ENCODE measurements at regions not wholly inside any gene's neighbourhood (a gene's known extent, or its start where the extent isn't known, plus 50 kb on each side); places are given as distances from the start of the nearest gene placed in this dataset.

DNA sequence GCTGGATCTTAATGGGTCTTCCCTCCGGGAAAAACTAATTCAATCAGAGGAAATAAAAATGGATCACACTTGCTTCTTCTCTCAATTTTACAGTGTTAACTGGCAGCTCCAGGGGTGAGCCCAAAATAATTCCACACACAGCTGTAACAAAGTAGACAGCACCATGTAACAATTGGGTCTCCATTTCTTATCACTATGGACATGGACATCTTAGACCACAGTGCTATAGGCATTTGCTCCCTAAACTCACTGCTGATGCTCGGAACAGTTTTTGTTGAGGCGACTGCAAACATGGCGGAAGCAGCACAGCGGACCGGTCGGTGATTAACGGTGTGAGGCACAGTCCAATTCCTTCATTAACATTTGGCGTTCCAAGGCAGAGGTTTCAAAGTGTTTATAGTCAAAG lies 144.7 kb upstream of the NCK2 start:
- no peak overlapping the region for H3K27ac Mint-ChIP-seq
- POLR2A ChIA-PET, result no interaction called here

More for the DNA sequence above, 144.7 kb upstream of the NCK2 start:
- Mint-ChIP-seq H3K9me3 (peaks cover 3% of the 10 kb centered on the region; the same call in 1 of the 2 replicates), H3K27me3 (ENCODE audit: low read depth) (no peaks in the 10 kb centered on the region), H3K4me1 (peaks cover 24% of the 10 kb centered on the region), H3K4me3 (no peak overlapping the region), H3K36me3 (no peaks in the 10 kb centered on the region)
- no peak for TF ChIP-seq PRRX2 (CRISPR knock-in tag; IDR thresholded peaks at IDR 0.05)
- TF ChIP-seq, protein P1, sequence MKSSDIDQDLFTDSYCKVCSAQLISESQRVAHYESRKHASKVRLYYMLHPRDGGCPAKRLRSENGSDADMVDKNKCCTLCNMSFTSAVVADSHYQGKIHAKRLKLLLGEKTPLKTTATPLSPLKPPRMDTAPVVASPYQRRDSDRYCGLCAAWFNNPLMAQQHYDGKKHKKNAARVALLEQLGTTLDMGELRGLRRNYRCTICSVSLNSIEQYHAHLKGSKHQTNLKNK (CRISPR knock-in tag; IDR thresholded peaks at IDR 0.05), result no peak
- no peak for TF ChIP-seq ZNF512 (CRISPR knock-in tag; IDR thresholded peaks at IDR 0.05; ENCODE audit: borderline replicate concordance)
- TF ChIP-seq, protein P2, sequence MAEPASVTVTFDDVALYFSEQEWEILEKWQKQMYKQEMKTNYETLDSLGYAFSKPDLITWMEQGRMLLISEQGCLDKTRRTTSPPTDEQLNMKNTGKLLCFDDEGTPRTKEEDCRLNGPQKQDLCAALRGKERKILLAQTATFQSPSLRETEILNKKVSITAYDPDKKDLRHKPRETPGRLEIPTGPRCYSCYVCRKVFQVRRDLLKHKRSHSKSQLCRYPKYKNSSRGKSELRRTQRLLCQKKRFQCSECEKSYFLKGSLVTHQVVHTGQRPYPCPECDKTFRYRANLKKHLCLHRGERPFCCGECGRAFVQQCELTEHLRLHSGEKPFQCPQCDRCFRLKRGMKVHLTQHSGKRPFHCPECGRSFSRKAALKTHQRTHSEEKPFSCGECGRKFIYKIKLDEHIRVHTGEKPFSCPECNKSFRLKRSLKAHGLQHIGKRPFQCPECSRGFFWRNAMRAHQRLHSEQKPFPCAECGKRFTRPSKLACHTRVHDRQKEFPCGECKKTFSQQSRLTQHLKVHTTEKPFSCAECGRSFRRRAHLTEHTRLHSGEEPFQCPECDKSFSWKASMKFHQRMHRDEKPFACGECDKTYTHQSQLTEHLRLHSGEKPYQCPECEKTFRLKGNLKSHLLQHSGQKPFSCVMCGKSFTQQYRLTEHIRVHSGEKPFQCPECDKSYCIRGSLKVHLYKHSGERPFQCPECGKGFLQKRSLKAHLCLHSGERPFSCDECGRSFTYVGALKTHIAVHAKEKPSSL (CRISPR knock-in tag; conservative IDR thresholded peaks at IDR 0.05), result no peak
- TF ChIP-seq PRDM15 (CRISPR knock-in tag; IDR thresholded peaks at IDR 0.05), result no peak
- no peak for TF ChIP-seq CBFB (CRISPR knock-in tag; IDR thresholded peaks at IDR 0.05; ENCODE audit: low read depth)
- TF ChIP-seq SMAD4 (CRISPR knock-in tag; IDR thresholded peaks at IDR 0.05), result no peak
- TF ChIP-seq HMGA2 (CRISPR knock-in tag; IDR thresholded peaks at IDR 0.05), result no peak
- TF ChIP-seq ZNF138 (CRISPR knock-in tag; conservative IDR thresholded peaks at IDR 0.05), result no peak
- TF ChIP-seq ARID4B (CRISPR knock-in tag; IDR thresholded peaks at IDR 0.05; ENCODE audit: borderline replicate concordance), result no peak
- TF ChIP-seq ETV6 (CRISPR knock-in tag; IDR thresholded peaks at IDR 0.05), result no peak
- no peak for TF ChIP-seq AR (CRISPR knock-in tag; IDR thresholded peaks at IDR 0.05)
- TF ChIP-seq, protein P3, sequence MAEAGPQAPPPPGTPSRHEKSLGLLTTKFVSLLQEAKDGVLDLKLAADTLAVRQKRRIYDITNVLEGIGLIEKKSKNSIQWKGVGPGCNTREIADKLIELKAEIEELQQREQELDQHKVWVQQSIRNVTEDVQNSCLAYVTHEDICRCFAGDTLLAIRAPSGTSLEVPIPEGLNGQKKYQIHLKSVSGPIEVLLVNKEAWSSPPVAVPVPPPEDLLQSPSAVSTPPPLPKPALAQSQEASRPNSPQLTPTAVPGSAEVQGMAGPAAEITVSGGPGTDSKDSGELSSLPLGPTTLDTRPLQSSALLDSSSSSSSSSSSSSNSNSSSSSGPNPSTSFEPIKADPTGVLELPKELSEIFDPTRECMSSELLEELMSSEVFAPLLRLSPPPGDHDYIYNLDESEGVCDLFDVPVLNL (CRISPR knock-in tag; IDR thresholded peaks at IDR 0.05; ENCODE audit: borderline replicate concordance, low read depth), result no peak
- TF ChIP-seq NR2C2 (CRISPR knock-in tag; IDR thresholded peaks at IDR 0.05), result no peak
- TF ChIP-seq IRF2 (CRISPR knock-in tag; IDR thresholded peaks at IDR 0.05; ENCODE audit: borderline replicate concordance, low read depth), result no peak
- TF ChIP-seq ZNF121 (CRISPR knock-in tag; IDR thresholded peaks at IDR 0.05), result no peak
- no peak for TF ChIP-seq CDX4 (CRISPR knock-in tag; IDR thresholded peaks at IDR 0.05; ENCODE audit: borderline replicate concordance)
- TF ChIP-seq CTCF (IDR thresholded peaks at IDR 0.05), result no peak
- DNase-seq (ENCODE audit: low spot score), result no peak
- ATAC-seq, result no peak
- CTCF ChIA-PET, result no interaction called here

Data from WTC11 (cell line).